ENCODE measurements at regions not wholly inside any gene's neighbourhood (a gene's known extent, or its start where the extent isn't known, plus 50 kb on each side); places are given as distances from the start of the nearest gene placed in this dataset.

DNA sequence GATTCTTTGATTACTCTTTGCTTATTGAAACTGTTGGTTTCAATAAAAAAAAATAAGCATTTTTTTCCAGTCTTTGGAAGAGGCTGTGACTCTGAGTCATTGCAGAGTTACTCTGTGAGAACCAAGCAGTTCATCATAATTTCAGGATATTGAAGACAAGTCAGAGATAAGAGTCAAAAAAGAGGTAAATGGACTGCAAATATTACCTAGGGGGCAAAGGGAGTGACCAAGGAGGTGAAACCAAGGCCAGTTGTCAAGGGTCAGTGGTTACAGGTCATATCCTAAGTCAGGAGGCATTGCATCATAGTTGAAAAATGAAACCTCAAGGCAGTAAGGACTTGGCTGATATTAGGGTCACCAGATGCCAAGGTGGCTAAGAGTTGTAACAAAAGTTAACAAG, 597.1 kb upstream of the USP24 start:
- H2BK5ac ChIP-seq (ENCODE audit: low read depth, low read length, poor library complexity) = no peak overlapping the region
- H3K4me1 ChIP-seq (ENCODE audit: control insufficient read depth in 1 of 2, insufficient read depth in 2 of 2, low read length in 2 of 2) = peaks cover 6 to 11% of the 10 kb centered on the region in 2 experiments

DNA sequence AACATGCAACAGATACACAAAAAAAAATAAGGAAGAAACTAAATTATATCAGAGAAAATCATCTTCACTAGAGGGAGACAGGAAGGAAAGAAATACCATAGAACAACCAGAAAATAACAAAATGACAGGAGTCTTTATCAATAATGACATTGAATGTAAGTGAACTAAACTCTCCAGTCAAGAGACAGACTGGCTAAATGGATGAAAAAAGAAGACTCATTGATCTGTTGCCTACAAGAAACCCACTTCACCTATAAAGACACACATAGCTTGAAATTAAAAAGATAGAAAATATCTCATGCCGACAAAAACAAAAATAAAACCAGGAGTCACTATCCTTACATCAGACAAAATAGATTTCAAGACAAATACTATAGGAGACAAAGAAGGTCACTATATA, 593.1 kb upstream of the USP24 start:
- no peaks in the 10 kb centered on the region for H3K36me3 ChIP-seq (ENCODE audit: control insufficient read depth in 1 of 2, insufficient read depth in 2 of 2, low read length in 2 of 2)
- no peak overlapping the region for H2BK12ac ChIP-seq (ENCODE audit: low read length)
- H3K9ac ChIP-seq (ENCODE audit: low read length) = no peak overlapping the region
- H4K12ac ChIP-seq (ENCODE audit: low read depth, low read length) = no peak overlapping the region
- peaks cover 3 to 6% of the 10 kb centered on the region in 2 experiments for H3K4me1 ChIP-seq (ENCODE audit: control insufficient read depth in 1 of 2, insufficient read depth in 2 of 2, low read length in 2 of 2)
- H4K8ac ChIP-seq (ENCODE audit: low read depth, low read length) = no peak overlapping the region
- H2BK5ac ChIP-seq (ENCODE audit: low read depth, low read length, poor library complexity) = no peak overlapping the region
- H3K23ac ChIP-seq (ENCODE audit: low read length) = no peak overlapping the region
- H3K14ac ChIP-seq (ENCODE audit: low read length) = no peak overlapping the region
- WGBS (ENCODE audit: extremely low coverage, insufficient coverage, insufficient read length) = no CpG with 5 or more reads among the region's 1 CpG
- no peak overlapping the region for H2AK5ac ChIP-seq (ENCODE audit: low read length)
- DNase-seq = no peak
- H3K79me1 ChIP-seq (ENCODE audit: low read length) = peaks cover 21% of the 10 kb centered on the region
- H3K79me2 ChIP-seq (ENCODE audit: control insufficient read depth, insufficient read depth, low read length, poor library complexity) = peaks cover 2% of the 10 kb centered on the region
- H3K9me3 ChIP-seq (ENCODE audit: insufficient read depth, low read depth, low read length) = no peaks in the 10 kb centered on the region
- no peak overlapping the region for H2AFZ ChIP-seq (ENCODE audit: insufficient read depth, low read length, poor library complexity)
- H3K18ac ChIP-seq (ENCODE audit: low read length) = no peak overlapping the region
- H2BK120ac ChIP-seq (ENCODE audit: insufficient read depth, low read length, poor library complexity) = no peak overlapping the region
- H3K4me2 ChIP-seq (ENCODE audit: low read length) = no peak overlapping the region
- no peaks in the 10 kb centered on the region for H3K27me3 ChIP-seq (ENCODE audit: insufficient read depth, low read length)
- H3K4ac ChIP-seq (ENCODE audit: low read depth, low read length) = no peak overlapping the region
- H4K91ac ChIP-seq (ENCODE audit: low read depth, low read length) = no peak overlapping the region
- no peak overlapping the region for H3K4me3 ChIP-seq (ENCODE audit: low read depth, low read length)
- no peak overlapping the region for H3K27ac ChIP-seq (ENCODE audit: low read depth, low read length)

More for the DNA sequence above, 597.1 kb upstream of the USP24 start:
- H3K18ac ChIP-seq (ENCODE audit: low read length) = no peak overlapping the region
- no peaks in the 10 kb centered on the region for H3K36me3 ChIP-seq (ENCODE audit: control insufficient read depth in 1 of 2, insufficient read depth in 2 of 2, low read length in 2 of 2)
- no peak overlapping the region for H4K8ac ChIP-seq (ENCODE audit: low read depth, low read length)
- DNase-seq = peak in 1 of 2 donors; percentile 15
- H3K9ac ChIP-seq (ENCODE audit: low read length) = no peak overlapping the region
- H4K12ac ChIP-seq (ENCODE audit: low read depth, low read length) = no peak overlapping the region
- H3K4me3 ChIP-seq (ENCODE audit: low read depth, low read length) = no peak overlapping the region
- H3K27ac ChIP-seq (ENCODE audit: low read depth, low read length) = peak overlapping the region; percentile 58
- H4K91ac ChIP-seq (ENCODE audit: low read depth, low read length) = peak overlapping the region; percentile 10
- H2AK5ac ChIP-seq (ENCODE audit: low read length) = no peak overlapping the region
- H2BK12ac ChIP-seq (ENCODE audit: low read length) = peak overlapping the region; percentile 15
- H3K4ac ChIP-seq (ENCODE audit: low read depth, low read length) = no peak overlapping the region
- H3K4me2 ChIP-seq (ENCODE audit: low read length) = no peak overlapping the region
- no peak overlapping the region for H2BK120ac ChIP-seq (ENCODE audit: insufficient read depth, low read length, poor library complexity)
- no peak overlapping the region for H2AFZ ChIP-seq (ENCODE audit: insufficient read depth, low read length, poor library complexity)
- no peaks in the 10 kb centered on the region for H3K9me3 ChIP-seq (ENCODE audit: insufficient read depth, low read depth, low read length)
- H3K79me2 ChIP-seq (ENCODE audit: control insufficient read depth, insufficient read depth, low read length, poor library complexity) = no peaks in the 10 kb centered on the region
- no peaks in the 10 kb centered on the region for H3K27me3 ChIP-seq (ENCODE audit: insufficient read depth, low read length)
- no peak overlapping the region for H3K14ac ChIP-seq (ENCODE audit: low read length)
- no peak overlapping the region for H3K23ac ChIP-seq (ENCODE audit: low read length)
- peaks cover 25% of the 10 kb centered on the region for H3K79me1 ChIP-seq (ENCODE audit: low read length)

DNA sequence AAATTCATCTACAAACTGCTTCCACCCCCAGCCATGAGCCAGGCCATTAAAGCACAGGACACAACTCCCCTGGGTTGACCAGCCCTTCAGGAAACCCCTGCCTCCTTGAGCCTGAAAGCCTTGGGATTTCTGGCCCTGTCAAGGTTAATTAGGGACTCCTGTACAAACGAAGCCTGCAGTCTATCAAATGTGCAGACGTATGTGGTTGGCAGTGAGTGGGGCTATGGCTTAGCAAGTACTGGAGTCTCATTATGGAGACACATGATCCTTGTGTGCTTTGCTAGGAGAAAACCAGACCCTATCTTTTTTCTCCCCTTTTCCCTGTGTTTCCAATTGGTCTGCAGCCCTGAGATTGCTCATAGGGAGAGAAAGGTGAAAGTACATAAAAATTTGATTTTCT, 588.3 kb upstream of the USP24 start:
- Histone ChIP-seq H2AK5ac (ENCODE audit: low read length) (no peak overlapping the region), H3K79me2 (ENCODE audit: control insufficient read depth, insufficient read depth, low read length, poor library complexity) (peaks cover 5% of the 10 kb centered on the region), H3K4me1 (ENCODE audit: control insufficient read depth in 1 of 2, insufficient read depth in 2 of 2, low read length in 2 of 2) (peaks cover 6 to 12% of the 10 kb centered on the region in 2 experiments), H3K14ac (ENCODE audit: low read length) (no peak overlapping the region), H3K9ac (ENCODE audit: low read length) (no peak overlapping the region), H4K8ac (ENCODE audit: low read depth, low read length) (no peak overlapping the region), H3K4me3 (ENCODE audit: low read depth, low read length) (no peak overlapping the region), H4K91ac (ENCODE audit: low read depth, low read length) (no peak overlapping the region), H3K79me1 (ENCODE audit: low read length) (peaks cover 24% of the 10 kb centered on the region), H3K18ac (ENCODE audit: low read length) (no peak overlapping the region), H3K27me3 (ENCODE audit: insufficient read depth, low read length) (no peaks in the 10 kb centered on the region), H4K12ac (ENCODE audit: low read depth, low read length) (no peak overlapping the region), H2BK5ac (ENCODE audit: low read depth, low read length, poor library complexity) (peak overlapping the region; percentile 60), H2BK120ac (ENCODE audit: insufficient read depth, low read length, poor library complexity) (no peak overlapping the region), H3K36me3 (ENCODE audit: control insufficient read depth in 1 of 2, insufficient read depth in 2 of 2, low read length in 2 of 2) (no peaks in the 10 kb centered on the region), H2AFZ (ENCODE audit: insufficient read depth, low read length, poor library complexity) (no peak overlapping the region), H3K9me3 (ENCODE audit: insufficient read depth, low read depth, low read length) (no peaks in the 10 kb centered on the region), H3K27ac (ENCODE audit: low read depth, low read length) (peak overlapping the region; percentile 79), H3K23ac (ENCODE audit: low read length) (no peak overlapping the region), H3K4me2 (ENCODE audit: low read length) (no peak overlapping the region), H3K4ac (ENCODE audit: low read depth, low read length) (no peak overlapping the region), H2BK12ac (ENCODE audit: low read length) (no peak overlapping the region)
- whole genome bisulfite sequencing (ENCODE audit: extremely low coverage, insufficient coverage, insufficient read length) = no CpG with 5 or more reads among the region's 2 CpGs
- no peak for DNase-seq

DNA sequence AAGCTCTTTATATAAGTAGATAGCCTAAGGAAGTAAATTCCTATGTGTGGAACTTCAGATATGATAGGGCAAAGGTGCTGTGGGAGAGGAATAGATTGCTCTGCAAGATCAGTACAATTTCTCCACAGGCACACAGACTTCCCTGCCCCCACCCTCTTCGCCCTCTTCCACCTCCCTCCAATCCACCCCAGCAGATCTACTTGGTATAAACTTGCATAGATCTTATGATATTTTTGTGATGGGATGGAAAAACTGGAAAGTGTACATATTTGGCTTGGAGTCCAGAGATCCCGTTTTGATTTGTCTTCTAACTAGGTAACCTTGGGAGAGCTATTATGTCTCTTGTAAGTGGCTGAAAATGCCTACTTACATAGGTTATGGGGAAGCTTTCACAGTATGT, 586.3 kb upstream of the USP24 start:
- no peaks in the 10 kb centered on the region for H3K27me3 ChIP-seq (ENCODE audit: insufficient read depth, low read length)
- peaks cover 19% of the 10 kb centered on the region for H3K79me1 ChIP-seq (ENCODE audit: low read length)
- peaks cover 6 to 12% of the 10 kb centered on the region in 2 experiments for H3K4me1 ChIP-seq (ENCODE audit: control insufficient read depth in 1 of 2, insufficient read depth in 2 of 2, low read length in 2 of 2)
- peak overlapping the region; percentile 79 for H3K14ac ChIP-seq (ENCODE audit: low read length)
- no peak overlapping the region for H2AFZ ChIP-seq (ENCODE audit: insufficient read depth, low read length, poor library complexity)
- H4K12ac ChIP-seq (ENCODE audit: low read depth, low read length) = no peak overlapping the region
- H2BK12ac ChIP-seq (ENCODE audit: low read length) = no peak overlapping the region
- H3K9me3 ChIP-seq (ENCODE audit: insufficient read depth, low read depth, low read length) = no peaks in the 10 kb centered on the region
- no CpG with 5 or more reads among the region's 2 CpGs for WGBS (ENCODE audit: extremely low coverage, insufficient coverage, insufficient read length)
- H2BK5ac ChIP-seq (ENCODE audit: low read depth, low read length, poor library complexity) = peak overlapping the region; percentile 73
- H3K23ac ChIP-seq (ENCODE audit: low read length) = no peak overlapping the region
- peak overlapping the region; percentile 86 for H2AK5ac ChIP-seq (ENCODE audit: low read length)
- peak; percentile 10 to 80 for DNase-seq
- H3K27ac ChIP-seq (ENCODE audit: low read depth, low read length) = peak overlapping the region; percentile 30
- peak overlapping the region; percentile 60 for H4K8ac ChIP-seq (ENCODE audit: low read depth, low read length)
- no peak overlapping the region for H3K4me2 ChIP-seq (ENCODE audit: low read length)
- no peak overlapping the region for H3K18ac ChIP-seq (ENCODE audit: low read length)
- no peak overlapping the region for H3K4ac ChIP-seq (ENCODE audit: low read depth, low read length)
- peak overlapping the region; percentile 22 for H2BK120ac ChIP-seq (ENCODE audit: insufficient read depth, low read length, poor library complexity)
- peaks cover 5% of the 10 kb centered on the region for H3K79me2 ChIP-seq (ENCODE audit: control insufficient read depth, insufficient read depth, low read length, poor library complexity)
- no peak overlapping the region for H3K4me3 ChIP-seq (ENCODE audit: low read depth, low read length)
- H3K9ac ChIP-seq (ENCODE audit: low read length) = no peak overlapping the region
- H4K91ac ChIP-seq (ENCODE audit: low read depth, low read length) = peak overlapping the region; percentile 62
- H3K36me3 ChIP-seq (ENCODE audit: control insufficient read depth in 1 of 2, insufficient read depth in 2 of 2, low read length in 2 of 2) = no peaks in the 10 kb centered on the region

Measured in trophoblast cell (in vitro differentiated cells and primary cell).